Transverse colon (tissue), 4 donors: ENCODE measurements at regions not wholly inside any gene's neighbourhood (a gene's known extent, or its start where the extent isn't known, plus 50 kb on each side); places are given as distances from the start of the nearest gene placed in this dataset.

Experiments
- CTCF ChIP-seq, 5 experiments: fragments of 200-600 bp in 3 of 5; fragments of 450-650 bp in 2 of 5; sonication (generic) in 3 of 5; IDR thresholded peaks; 1 replicate in 2 of 5; 2 replicates in 3 of 5; pipeline ENCODE4 v1.5.1; 2016 to 2017; ENCODE audit warnings: antibody characterized with exemption in 5 of 5, inconsistent platforms in 3 of 5, mild to moderate bottlenecking in 2 of 5, moderate library complexity in 1 of 5
- POLR2A ChIP-seq: fragments of 450-650 bp; IDR thresholded peaks from one replicate; pipeline ENCODE4 v1.6.1; 2016; ENCODE audit warnings: antibody characterized with exemption, mild to moderate bottlenecking, moderate library complexity
- POLR2AphosphoS5 ChIP-seq, 3 donors: sonication (generic); formaldehyde crosslinking; IDR thresholded peaks; one replicate each; pipeline ENCODE4 v1.6.1; 2016; ENCODE audit warnings: antibody characterized with exemption in 3 of 3

- no peak for TF ChIP-seq CTCF (IDR thresholded peaks at IDR 0.05)
- no peak for TF ChIP-seq POLR2A
- TF ChIP-seq POLR2AphosphoS5 (IDR thresholded peaks at IDR 0.05): no peak
These were observed 113.6 kb upstream of the CADM1 start for GRCh38 chr11:115617767-115618166.
